Psoas muscle (tissue), 7 donors: ENCODE measurements at regions not wholly inside any gene's neighbourhood (a gene's known extent, or its start where the extent isn't known, plus 50 kb on each side); places are given as distances from the start of the nearest gene placed in this dataset.
"Not testable (repeated sequence)": the region's sequence is repeated elsewhere in the genome, so short reads cannot be mapped to it uniquely, and the experiment has no call there.

Experiments
- ATAC-seq, 4 donors: fragments of 200-7000 bp; cut with Tn5 transposase; one replicate each; pipeline ENCODE4 v1.9.1; 2020; ENCODE audit warnings: moderate library complexity in 3 of 4, mild to moderate bottlenecking in 2 of 4
- DNase-seq, 2 donors: peaks; one replicate each; pipeline ENCODE4 v3.0.0-alpha.2; 2020
- H3K27ac ChIP-seq: fragments of 200-600 bp; one replicate; pipeline ENCODE4 v1.8.0; 2022
- H3K27me3 ChIP-seq, 3 donors: fragments of 200-600 bp in 1 of 3; one replicate each; pipeline versions ENCODE4 v1.6.1 to v1.8.0; 2013 to 2022; ENCODE audit warnings: low read length in 2 of 3, mild to moderate bottlenecking in 2 of 3, moderate library complexity in 1 of 3; ENCODE audit not compliant: insufficient read depth in 3 of 3
- H3K36me3 ChIP-seq, 2 donors: fragments of 200-600 bp in 1 of 2; one replicate each; pipeline versions ENCODE4 v1.6.1 to v1.8.0; 2013 to 2022; ENCODE audit warnings: low read depth in 1 of 2, mild to moderate bottlenecking in 1 of 2, moderate library complexity in 1 of 2; ENCODE audit not compliant: insufficient read depth in 1 of 2
- H3K4me1 ChIP-seq: fragments of 200-600 bp; one replicate; pipeline ENCODE4 v1.8.0; 2022
- H3K4me3 ChIP-seq: fragments of 200-600 bp; one replicate; pipeline ENCODE4 v1.8.0; 2022; ENCODE audit warnings: mild to moderate bottlenecking
- H3K9me3 ChIP-seq: fragments of 200-600 bp; one replicate; pipeline ENCODE4 v1.8.0; 2022
- CTCF ChIP-seq: fragments of 200-600 bp; IDR thresholded peaks from one replicate; pipeline ENCODE4 v1.8.0; 2022; ENCODE audit warnings: antibody characterized with exemption
- WGBS, 3 donors: extraction: QIAGEN DNeasy Blood & Tissue Kit; methylation state at CpG; one replicate each; pipeline versions ENCODE4 v1.1.6 to v1.1.7; 2013; 5-methylcytosine and 5-hydroxymethylcytosine counted together
- intact Hi-C, 2 donors: fragments of 100-400 bp; cut with DNase I; formaldehyde crosslinking; loops; one replicate each; pipeline versions ENCODE4 v1.11.0 to v1.14.2; 2022
- donor health status: healthy with polysubstance abuse.
- donor health status: DM: no; HTN: no; CAD: no; lungs with moderate emphysema.
- donor health status: Bipolar disorder and iron deficiency.
- donor health status: healthy.
- donor health status: DM: yes; HTN: yes; CAD: no.
- donor health status: DM: no; HTN: no; CAD: no.
- donor health status: DM: yes; HTN: yes; CAD: no.

DNA sequence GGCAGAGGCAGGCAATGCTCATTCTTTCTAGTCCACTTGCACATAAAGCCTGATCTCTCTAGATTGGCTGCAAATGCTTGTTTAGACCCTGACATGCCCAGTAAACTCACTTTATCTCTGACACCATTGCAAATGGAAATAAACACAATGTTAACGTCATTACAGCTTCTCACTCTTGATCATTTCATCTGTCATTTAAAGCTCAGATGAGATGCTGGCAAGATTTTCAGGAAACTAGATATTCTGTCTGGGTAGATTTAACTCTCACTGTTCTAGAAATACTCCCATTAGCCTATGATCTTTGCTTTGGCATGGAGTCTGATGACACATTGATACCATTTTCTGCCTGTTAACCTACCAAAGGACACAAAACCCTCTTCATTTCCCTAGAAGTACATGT is 320.7 kb upstream of the HNRNPA3 start:
- Histone ChIP-seq H3K27me3 (no peaks in the 10 kb centered on the region), H3K27ac (no peak overlapping the region), H3K4me1 (no peaks in the 10 kb centered on the region), H3K36me3 (no peaks in the 10 kb centered on the region), H3K4me3 (no peak overlapping the region), H3K9me3 (no peaks in the 10 kb centered on the region)
- no peak for ATAC-seq
- TF ChIP-seq CTCF: no peak
- DNase-seq: no peak
- intact Hi-C loops: no loop called here
- 10 to 19% (median 17%) methylated on average over 1 of the region's 1 CpG for WGBS, 3 donors

DNA sequence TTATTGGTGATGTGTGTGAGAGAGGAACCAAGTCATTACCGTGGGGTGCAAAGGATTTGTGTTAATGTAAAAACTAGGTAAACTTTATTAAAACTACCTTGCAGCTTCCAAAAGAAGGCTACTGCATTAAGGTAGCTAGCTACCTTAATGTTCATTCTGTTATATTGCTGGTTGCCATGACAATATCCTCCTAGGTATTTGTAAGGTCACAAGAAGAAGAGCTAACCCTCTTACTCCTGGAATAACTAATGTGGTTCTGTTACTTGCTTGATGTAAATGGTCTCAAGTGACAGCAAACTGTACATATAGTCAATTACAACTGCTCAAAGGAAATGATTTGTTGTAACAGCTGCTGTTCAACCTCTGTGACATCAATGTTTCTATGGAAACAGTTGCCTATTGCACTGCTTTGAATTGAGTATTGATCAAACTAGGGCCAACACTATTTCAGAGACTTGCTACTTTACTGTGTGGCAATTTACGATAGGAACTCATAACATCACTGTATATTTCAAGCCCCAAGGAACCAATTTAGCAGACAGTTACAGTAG is 319.8 kb upstream of the HNRNPA3 start:
- Histone ChIP-seq H3K27me3 (no peaks in the 10 kb centered on the region), H3K4me3 (no peak overlapping the region), H3K4me1 (no peaks in the 10 kb centered on the region), H3K27ac (no peak overlapping the region), H3K36me3 (no peaks in the 10 kb centered on the region), H3K9me3 (no peaks in the 10 kb centered on the region)
- TF ChIP-seq CTCF: no peak
- intact Hi-C loops: no loop called here
- 75 to 77% (median 76%) methylated on average over 2 of the region's 2 CpGs for WGBS, 3 donors
- ATAC-seq (no peak), DNase-seq (no peak)

GRCh38 chr2:176895158-176895557 is 317.4 kb upstream of the HNRNPA3 start:
- no peak overlapping the region for H3K4me3 ChIP-seq
- no peaks in the 10 kb centered on the region for H3K9me3 ChIP-seq
- no peaks in the 10 kb centered on the region for H3K4me1 ChIP-seq
- DNase-seq: no peak
- intact Hi-C loops: no loop called here
- no peak overlapping the region for H3K27ac ChIP-seq
- no peak for ATAC-seq
- WGBS, 3 donors: 60 to 69% (median 66%) methylated on average over 2 of the region's 2 CpGs
- H3K36me3 ChIP-seq: no peaks in the 10 kb centered on the region
- no peaks in the 10 kb centered on the region for H3K27me3 ChIP-seq
- no peak for TF ChIP-seq CTCF

- no peaks in the 10 kb centered on the region for H3K36me3 ChIP-seq
- WGBS, 3 donors: 61 to 70% (median 66%) methylated on average over 4 of the region's 4 CpGs
- H3K4me3 ChIP-seq: no peak overlapping the region
- no peak for ATAC-seq
- no peak for DNase-seq
- H3K27ac ChIP-seq: no peak overlapping the region
- no peaks in the 10 kb centered on the region for H3K27me3 ChIP-seq
- intact Hi-C loops: no loop called here
- no peaks in the 10 kb centered on the region for H3K9me3 ChIP-seq
- no peak for TF ChIP-seq CTCF
- H3K4me1 ChIP-seq: no peaks in the 10 kb centered on the region
These were observed 310.1 kb upstream of the HNRNPA3 start for GRCh38 chr2:176902454-176902853.

- H3K4me3 ChIP-seq, H3K36me3 ChIP-seq, H3K4me1 ChIP-seq, H3K27ac ChIP-seq, DNase-seq, intact Hi-C loops, H3K9me3 ChIP-seq, ATAC-seq, H3K27me3 ChIP-seq: not testable (repeated sequence)
- 66 to 93% (median 89%) methylated on average over 2 of the region's 2 CpGs for WGBS, 3 donors
These were observed 308.5 kb upstream of the HNRNPA3 start for GRCh38 chr2:176904053-176904452.
